SK-N-SH (cell line): ENCODE measurements at regions not wholly inside any gene's neighbourhood (a gene's known extent, or its start where the extent isn't known, plus 50 kb on each side); places are given as distances from the start of the nearest gene placed in this dataset.

Experiments used
- EP300 ChIP-seq, 2 experiments: IDR thresholded peaks; 2 replicates each; pipeline versions ENCODE4 v1.4.0 to v1.6.1; 2012; ENCODE audit warnings: borderline replicate concordance in 1 of 2, low read depth in 1 of 2, low read length in 1 of 2
- JUND ChIP-seq: IDR thresholded peaks from 2 replicates; pipeline ENCODE4 v1.4.0; 2012

DNA sequence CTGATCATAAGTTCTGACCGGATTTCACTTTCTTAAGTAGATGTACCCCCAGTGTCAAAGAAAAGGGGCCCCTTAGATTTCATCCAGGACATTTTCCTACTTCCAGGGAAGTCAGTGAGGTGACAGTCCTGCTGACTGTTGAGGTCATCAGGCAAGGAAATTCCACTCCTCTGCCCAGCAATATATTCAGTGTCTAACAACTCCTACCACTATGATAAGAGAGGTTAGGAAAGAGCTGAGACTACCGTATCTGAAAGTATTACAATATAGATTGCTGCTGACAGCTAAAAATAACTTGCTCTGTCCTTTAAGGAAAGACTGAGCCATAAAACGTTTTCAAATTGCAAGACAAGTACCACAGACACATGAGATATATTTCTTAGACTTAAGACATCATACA is 325.1 kb downstream of the EFNB2 start:
- TF ChIP-seq JUND: no peak
- no peak for TF ChIP-seq EP300 (IDR thresholded peaks at IDR 0.05; ENCODE audit: borderline replicate concordance in 1 of 2, low read depth in 1 of 2, low read length in 1 of 2)
